ENCODE measurements at regions not wholly inside any gene's neighbourhood (a gene's known extent, or its start where the extent isn't known, plus 50 kb on each side); places are given as distances from the start of the nearest gene placed in this dataset.

- ChIA-PET CTCF (no interaction called here), POLR2A (ENCODE audit: low non-redundant PET) (no interaction called here)
- no peak overlapping the region for H3K27ac ChIP-seq
- no peak for TF ChIP-seq CTCF (conservative IDR thresholded peaks at IDR 0.05; ENCODE audit: low read depth)
- no peak for DNase-seq (ENCODE audit: low spot score)
Observed at GRCh38 chr4:130646886-130647285, 1550.9 kb downstream of the C4orf33 start.

- no peak for TF ChIP-seq CTCF (conservative IDR thresholded peaks at IDR 0.05; ENCODE audit: low read depth)
- no peak for DNase-seq (ENCODE audit: low spot score)
- POLR2A ChIA-PET (ENCODE audit: low non-redundant PET), result no interaction called here
Observed at GRCh38 chr4:130648570-130648969, 1552.6 kb downstream of the C4orf33 start.

GRCh38 chr4:130653842-130654241 lies 1557.9 kb downstream of the C4orf33 start:
- no peak for TF ChIP-seq CTCF (conservative IDR thresholded peaks at IDR 0.05; ENCODE audit: low read depth)
- ChIA-PET CTCF (no interaction called here), POLR2A (ENCODE audit: low non-redundant PET) (no interaction called here)
- H3K27ac ChIP-seq, result no peak overlapping the region
- no peak for DNase-seq (ENCODE audit: low spot score)

More at GRCh38 chr4:130648570-130648969, 1552.6 kb downstream of the C4orf33 start:
- CTCF ChIA-PET, result no interaction called here
- H3K27ac ChIP-seq, result no peak overlapping the region

GRCh38 chr4:130659320-130659719 lies 1563.4 kb downstream of the C4orf33 start:
- TF ChIP-seq CTCF (conservative IDR thresholded peaks at IDR 0.05; ENCODE audit: low read depth), result no peak
- H3K27ac ChIP-seq, result no peak overlapping the region
- ChIA-PET CTCF (no interaction called here), POLR2A (ENCODE audit: low non-redundant PET) (no interaction called here)
- DNase-seq (ENCODE audit: low spot score), result no peak

- ChIA-PET POLR2A (ENCODE audit: low non-redundant PET) (no interaction called here), CTCF (no interaction called here)
- no peak overlapping the region for H3K27ac ChIP-seq
- TF ChIP-seq CTCF (conservative IDR thresholded peaks at IDR 0.05; ENCODE audit: low read depth), result no peak
- DNase-seq (ENCODE audit: low spot score), result no peak
Observed at GRCh38 chr4:130668859-130669258, 1572.9 kb downstream of the C4orf33 start.

- DNase-seq (ENCODE audit: low spot score), result no peak
- H3K27ac ChIP-seq, result no peak overlapping the region
- ChIA-PET POLR2A (ENCODE audit: low non-redundant PET) (no interaction called here), CTCF (interaction anchor here (0.7 kb wide), 1 partner anchor 1341 kb away, joined by 4 read pairs; no protein-coding TSS in a partner anchor)
- no peak for TF ChIP-seq CTCF (conservative IDR thresholded peaks at IDR 0.05; ENCODE audit: low read depth)
Observed at GRCh38 chr4:130675266-130675665, 1579.3 kb downstream of the C4orf33 start.

- no peak for TF ChIP-seq CTCF (conservative IDR thresholded peaks at IDR 0.05; ENCODE audit: low read depth)
- CTCF ChIA-PET, result interaction anchor here (0.6 kb wide), 1 partner anchor 66 kb away, joined by 3 read pairs; no protein-coding TSS in a partner anchor
- DNase-seq (ENCODE audit: low spot score), result no peak
- POLR2A ChIA-PET (ENCODE audit: low non-redundant PET), result no interaction called here
- H3K27ac ChIP-seq, result no peak overlapping the region
Observed at GRCh38 chr4:130689181-130689580, 1593.2 kb downstream of the C4orf33 start.
